ENCODE measurements at regions not wholly inside any gene's neighbourhood (a gene's known extent, or its start where the extent isn't known, plus 50 kb on each side); places are given as distances from the start of the nearest gene placed in this dataset.
"Not testable (repeated sequence)": the region's sequence is repeated elsewhere in the genome, so short reads cannot be mapped to it uniquely, and the experiment has no call there.

DNA sequence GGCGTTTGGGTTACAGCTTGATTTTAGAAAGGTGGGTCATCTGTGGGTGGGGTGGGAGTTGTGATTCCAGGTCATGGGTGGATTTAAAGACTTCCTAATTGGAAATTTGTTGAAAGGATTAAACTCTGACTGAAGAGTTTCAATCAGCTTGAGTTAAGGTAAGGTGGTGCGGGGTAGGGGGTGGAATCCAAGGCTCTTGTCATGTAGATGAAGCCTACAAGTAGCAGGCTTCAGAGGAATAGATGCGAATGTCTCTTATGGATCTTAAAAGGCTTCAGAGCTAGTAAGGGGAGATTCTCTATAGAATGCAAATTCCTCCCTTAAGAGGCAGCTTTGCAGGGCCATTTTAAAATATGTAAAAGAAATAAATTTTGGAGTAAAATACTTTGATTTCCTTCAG is 645.3 kb downstream of the FRK start:
- no peak for DNase-seq (ENCODE audit: low read depth)

- DNase-seq (ENCODE audit: low read depth), result not testable (repeated sequence)
These were observed 645.8 kb downstream of the FRK start for GRCh38 chr6:115414916-115415315.

GRCh38 chr6:115411756-115412155 is 648.9 kb downstream of the FRK start:
- DNase-seq (ENCODE audit: low read depth), result no peak

GRCh38 chr6:115404446-115404845 is 656.2 kb downstream of the FRK start:
- no peak for DNase-seq (ENCODE audit: low read depth)

DNA sequence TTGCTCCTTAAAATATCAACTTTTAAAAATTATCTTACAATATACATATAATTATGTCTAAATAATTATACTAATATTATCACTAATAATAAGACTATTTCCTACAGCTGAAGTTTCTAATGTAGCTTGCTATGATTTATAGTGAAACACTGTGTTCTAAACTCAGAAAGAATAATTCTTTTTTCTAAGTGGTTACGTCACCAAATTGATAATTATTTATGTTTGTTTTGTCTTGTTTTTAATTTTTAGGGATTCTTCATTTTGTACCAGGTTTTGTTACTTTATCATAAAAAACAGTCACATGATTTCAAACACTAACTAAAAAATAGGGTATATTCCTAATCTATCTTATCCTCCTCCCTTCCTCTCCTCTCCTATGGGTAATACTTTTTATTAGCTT is 662.1 kb downstream of the FRK start:
- DNase-seq (ENCODE audit: low read depth), result no peak

DNA sequence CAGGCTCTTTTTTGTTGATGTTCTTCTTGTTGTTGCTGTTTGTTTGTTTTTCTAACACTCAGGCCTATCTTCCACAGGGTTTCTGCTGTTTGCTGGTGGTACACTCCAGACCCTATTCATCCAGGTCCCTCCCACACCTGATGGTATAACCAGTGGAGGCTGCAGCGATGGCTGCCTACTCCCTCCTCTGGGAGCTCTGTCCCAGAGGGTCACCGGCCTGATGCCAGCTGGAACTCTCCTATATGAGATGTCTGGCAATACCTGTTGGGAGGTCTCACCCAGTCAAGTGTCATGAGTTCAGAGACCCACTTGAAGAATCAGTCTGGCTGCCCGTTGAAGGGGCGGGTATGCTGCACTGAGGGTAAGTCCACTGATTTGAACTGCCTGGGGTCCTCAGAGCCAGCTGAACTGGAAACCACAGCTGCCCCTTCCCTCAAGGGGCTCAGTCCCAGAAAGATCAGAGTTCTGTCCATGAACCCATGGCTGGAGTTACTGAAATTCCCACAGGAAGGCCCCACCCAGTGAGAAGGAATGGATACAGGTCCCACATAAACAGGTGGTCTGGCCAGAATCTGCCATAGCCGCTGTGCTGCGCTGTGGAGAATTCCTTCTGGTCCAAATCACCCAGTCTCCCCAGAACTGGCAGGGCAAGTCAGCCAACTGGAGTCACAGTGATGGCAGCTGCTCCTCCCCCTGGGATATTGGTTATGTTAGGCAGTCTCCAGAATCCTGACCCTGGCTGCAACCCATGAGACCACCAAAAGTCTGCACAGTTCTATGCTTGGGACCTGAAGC is 664.4 kb downstream of the FRK start:
- no peak for DNase-seq (ENCODE audit: low read depth)

GRCh38 chr6:115393821-115394220 is 666.9 kb downstream of the FRK start:
- no peak for DNase-seq (ENCODE audit: low read depth)

- DNase-seq (ENCODE audit: low read depth), result no peak
These were observed 690.5 kb downstream of the FRK start for GRCh38 chr6:115370202-115370601.

GRCh38 chr6:115365783-115366182 is 694.9 kb downstream of the FRK start:
- DNase-seq (ENCODE audit: low read depth), result no peak

DNA sequence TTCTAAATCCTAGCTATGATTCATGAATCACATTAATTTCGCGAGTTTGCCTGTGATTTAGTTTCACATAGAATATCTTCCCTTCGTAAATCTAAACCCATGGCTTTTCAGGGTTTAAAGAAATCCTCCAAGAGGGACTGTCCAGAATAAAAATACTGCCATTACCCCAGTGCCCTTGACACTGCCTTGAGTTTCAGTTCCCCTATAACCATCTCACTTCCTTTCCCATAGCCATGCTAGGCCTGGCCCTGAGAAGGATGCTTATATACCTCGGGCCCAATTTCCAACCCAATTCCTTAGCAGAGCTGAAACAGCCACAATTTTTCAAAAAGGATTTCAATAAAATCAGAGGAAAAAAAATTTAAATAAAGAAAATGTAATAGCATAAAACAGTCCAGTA is 697.3 kb downstream of the FRK start:
- no peak for DNase-seq (ENCODE audit: low read depth)

GRCh38 chr6:115362234-115362633 is 698.5 kb downstream of the FRK start:
- no peak for DNase-seq (ENCODE audit: low read depth)

GRCh38 chr6:115360602-115361325 is 699.9 kb downstream of the FRK start:
- DNase-seq (ENCODE audit: low read depth), result no peak

DNA sequence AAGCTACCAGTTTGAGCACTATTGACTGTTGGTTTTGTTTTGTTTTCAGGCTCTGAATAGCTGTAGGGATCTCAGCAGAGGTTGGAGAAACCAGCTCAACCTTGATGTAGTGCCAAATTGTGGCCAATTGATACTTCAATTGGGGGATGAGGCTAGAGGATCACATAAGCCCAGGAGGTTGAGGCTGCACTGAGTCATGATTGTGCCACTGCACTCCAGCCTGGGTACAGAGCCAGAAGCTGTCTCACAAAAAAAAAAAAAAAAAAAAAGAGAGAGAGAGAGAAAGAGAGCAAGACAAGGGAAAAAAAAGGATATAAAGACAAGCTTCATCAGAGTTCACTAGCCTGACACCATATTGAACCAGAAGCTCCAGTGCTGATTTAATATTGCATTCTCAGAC is 702.1 kb downstream of the FRK start:
- no peak for DNase-seq (ENCODE audit: low read depth)

- no peak for DNase-seq (ENCODE audit: low read depth)
These were observed 704.3 kb downstream of the FRK start for GRCh38 chr6:115356371-115356770.

GRCh38 chr6:115323001-115323400 is 737.7 kb downstream of the FRK start:
- DNase-seq (ENCODE audit: low read depth), result no peak

GRCh38 chr6:115319823-115320222 is 740.9 kb downstream of the FRK start:
- DNase-seq (ENCODE audit: low read depth), result no peak

GRCh38 chr6:115310156-115310555 is 750.5 kb downstream of the FRK start:
- DNase-seq (ENCODE audit: low read depth), result no peak

- no peak for DNase-seq (ENCODE audit: low read depth)
These were observed 758.0 kb downstream of the FRK start for GRCh38 chr6:115302731-115303130.

DNA sequence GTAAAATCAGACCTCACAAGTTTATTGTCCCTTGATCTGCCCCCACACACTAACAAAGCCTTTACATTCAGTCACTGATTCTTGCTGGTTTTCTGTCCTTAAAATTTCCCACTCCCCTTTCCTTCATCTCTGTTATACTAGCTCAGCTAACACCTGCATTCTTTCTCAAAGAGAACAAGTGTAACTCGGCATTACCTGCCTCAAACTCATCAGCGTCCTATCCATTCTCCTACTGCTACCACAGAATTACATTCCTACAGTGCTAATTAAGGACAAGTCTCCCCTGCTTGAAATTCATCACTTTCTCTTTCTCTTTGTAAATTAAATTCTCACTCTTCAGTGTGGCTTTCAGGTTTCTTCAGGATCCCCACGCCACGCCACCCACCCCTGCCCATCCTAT is 773.2 kb downstream of the FRK start:
- no peak for DNase-seq (ENCODE audit: low read depth)

DNA sequence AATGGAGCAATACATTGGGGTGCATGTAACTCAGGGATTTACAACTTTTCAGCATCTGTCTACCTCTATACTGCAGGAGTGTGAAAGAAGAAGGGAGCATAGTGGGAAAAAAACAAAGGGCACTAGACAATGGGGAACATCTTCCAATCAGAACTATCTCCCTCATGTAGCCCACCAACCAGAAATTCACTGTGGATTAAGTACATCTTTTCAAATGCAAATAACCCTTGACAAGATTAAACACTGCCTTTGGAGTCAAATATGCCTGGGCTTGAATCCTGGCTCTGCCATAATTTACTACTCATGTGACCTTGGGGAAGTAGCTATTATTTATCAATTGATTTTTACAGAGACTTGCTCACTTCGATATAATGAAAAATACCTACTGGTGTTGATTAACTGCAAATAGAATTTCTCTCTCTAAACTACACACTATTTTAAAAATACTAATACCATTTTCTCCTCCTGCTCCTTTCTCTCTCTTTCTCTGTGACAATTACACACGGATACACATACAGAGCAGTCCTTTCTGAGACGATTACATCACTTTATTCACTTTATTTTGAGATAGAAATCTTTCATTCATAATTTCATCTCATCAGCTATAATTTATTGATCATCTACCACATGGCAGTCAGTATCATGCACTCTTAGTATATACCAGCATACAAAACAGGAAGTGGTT is 783.7 kb downstream of the FRK start:
- no peak for DNase-seq (ENCODE audit: low read depth)

DNA sequence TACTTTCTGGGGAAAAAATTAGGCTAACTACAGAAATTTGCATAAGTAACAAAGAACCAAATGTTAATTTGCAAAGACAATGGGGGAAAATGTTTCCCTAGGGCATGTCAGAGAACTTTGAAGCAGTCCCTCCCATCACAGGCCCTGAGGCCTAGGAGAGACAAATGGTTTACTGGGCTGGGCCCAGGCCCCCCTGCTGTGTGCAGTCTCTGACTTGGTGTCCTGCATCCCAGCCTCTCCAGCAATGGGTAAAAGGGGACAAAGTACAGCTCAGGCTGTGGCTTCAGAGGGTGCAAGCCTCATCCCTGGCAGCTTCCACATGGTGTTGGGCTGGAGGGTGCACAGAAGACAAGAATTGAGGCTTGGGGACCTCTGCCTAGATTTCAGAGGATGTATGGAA is 788.4 kb downstream of the FRK start:
- DNase-seq (ENCODE audit: low read depth), result no peak

- no peak for DNase-seq (ENCODE audit: low read depth)
These were observed 789.3 kb downstream of the FRK start for GRCh38 chr6:115271434-115271833.

GRCh38 chr6:115270953-115271352 is 789.7 kb downstream of the FRK start:
- DNase-seq (ENCODE audit: low read depth), result no peak

Measured in stimulated activated CD8-positive, alpha-beta memory T cell treated with anti-CD3 and anti-CD28 coated beads, Interleukin-12 subunit alpha, Interleukin-12 subunit beta, amount 100 ng/mL, for 1 hour (primary cell).